Panc1 (cell line): ENCODE measurements at regions not wholly inside any gene's neighbourhood (a gene's known extent, or its start where the extent isn't known, plus 50 kb on each side); places are given as distances from the start of the nearest gene placed in this dataset.

Experiments
- POLR2AphosphoS5 ChIP-seq: IDR thresholded peaks from 2 replicates; pipeline ENCODE4 v1.6.1; 2012; ENCODE audit warnings: mild to moderate bottlenecking, low read depth, low read length, moderate library complexity
- SIN3A ChIP-seq: IDR thresholded peaks from 2 replicates; pipeline ENCODE4 v1.6.1; 2012; ENCODE audit warnings: low read depth, mild to moderate bottlenecking, low read length, moderate library complexity, borderline replicate concordance; ENCODE audit not compliant: insufficient read depth
- TCF7L2 ChIP-seq: IDR thresholded peaks from 2 replicates; pipeline ENCODE4 v1.6.1; 2011; ENCODE audit warnings: mild to moderate bottlenecking, low read depth, low read length, inconsistent platforms
- TF ChIP-seq, protein P1 (sequence below): fragments of 450-650 bp; IDR thresholded peaks from 2 replicates; pipeline ENCODE4 v1.5.1; 2017; ENCODE audit warnings: mild to moderate bottlenecking
- TF ChIP-seq, protein P2 (sequence below), 2 experiments: IDR thresholded peaks; 2 replicates each; pipeline ENCODE4 v1.6.1; 2011 to 2012; ENCODE audit warnings: low read depth in 2 of 2, control low read depth in 1 of 2, low read length in 1 of 2, mild to moderate bottlenecking in 1 of 2, moderate library complexity in 1 of 2; ENCODE audit not compliant: insufficient read depth in 1 of 2

DNA sequence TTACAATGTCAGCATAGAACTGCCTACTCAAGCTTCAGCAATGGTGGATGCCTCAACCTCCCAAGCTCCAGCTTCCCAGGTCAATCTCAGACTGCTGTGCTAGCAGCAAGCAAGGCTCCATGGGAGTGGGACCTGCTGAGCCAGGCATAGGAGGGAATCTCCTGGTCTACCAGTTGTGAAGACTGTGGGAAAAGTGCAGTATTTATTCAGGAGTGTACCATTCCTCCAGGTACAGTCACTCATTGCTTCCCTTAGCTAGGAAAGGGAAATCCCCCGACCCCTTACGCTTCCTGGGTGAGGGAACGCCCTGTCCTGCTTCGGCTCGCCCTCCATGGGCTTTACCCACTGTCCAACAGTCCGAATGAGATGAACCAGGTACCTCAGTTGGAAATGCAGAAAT is 130.3 kb downstream of the ADCYAP1 start:
- TF ChIP-seq, protein P1, sequence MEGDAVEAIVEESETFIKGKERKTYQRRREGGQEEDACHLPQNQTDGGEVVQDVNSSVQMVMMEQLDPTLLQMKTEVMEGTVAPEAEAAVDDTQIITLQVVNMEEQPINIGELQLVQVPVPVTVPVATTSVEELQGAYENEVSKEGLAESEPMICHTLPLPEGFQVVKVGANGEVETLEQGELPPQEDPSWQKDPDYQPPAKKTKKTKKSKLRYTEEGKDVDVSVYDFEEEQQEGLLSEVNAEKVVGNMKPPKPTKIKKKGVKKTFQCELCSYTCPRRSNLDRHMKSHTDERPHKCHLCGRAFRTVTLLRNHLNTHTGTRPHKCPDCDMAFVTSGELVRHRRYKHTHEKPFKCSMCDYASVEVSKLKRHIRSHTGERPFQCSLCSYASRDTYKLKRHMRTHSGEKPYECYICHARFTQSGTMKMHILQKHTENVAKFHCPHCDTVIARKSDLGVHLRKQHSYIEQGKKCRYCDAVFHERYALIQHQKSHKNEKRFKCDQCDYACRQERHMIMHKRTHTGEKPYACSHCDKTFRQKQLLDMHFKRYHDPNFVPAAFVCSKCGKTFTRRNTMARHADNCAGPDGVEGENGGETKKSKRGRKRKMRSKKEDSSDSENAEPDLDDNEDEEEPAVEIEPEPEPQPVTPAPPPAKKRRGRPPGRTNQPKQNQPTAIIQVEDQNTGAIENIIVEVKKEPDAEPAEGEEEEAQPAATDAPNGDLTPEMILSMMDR: no peak
- TF ChIP-seq POLR2AphosphoS5 (no peak), SIN3A (no peak), TCF7L2 (no peak)
- TF ChIP-seq, protein P2, sequence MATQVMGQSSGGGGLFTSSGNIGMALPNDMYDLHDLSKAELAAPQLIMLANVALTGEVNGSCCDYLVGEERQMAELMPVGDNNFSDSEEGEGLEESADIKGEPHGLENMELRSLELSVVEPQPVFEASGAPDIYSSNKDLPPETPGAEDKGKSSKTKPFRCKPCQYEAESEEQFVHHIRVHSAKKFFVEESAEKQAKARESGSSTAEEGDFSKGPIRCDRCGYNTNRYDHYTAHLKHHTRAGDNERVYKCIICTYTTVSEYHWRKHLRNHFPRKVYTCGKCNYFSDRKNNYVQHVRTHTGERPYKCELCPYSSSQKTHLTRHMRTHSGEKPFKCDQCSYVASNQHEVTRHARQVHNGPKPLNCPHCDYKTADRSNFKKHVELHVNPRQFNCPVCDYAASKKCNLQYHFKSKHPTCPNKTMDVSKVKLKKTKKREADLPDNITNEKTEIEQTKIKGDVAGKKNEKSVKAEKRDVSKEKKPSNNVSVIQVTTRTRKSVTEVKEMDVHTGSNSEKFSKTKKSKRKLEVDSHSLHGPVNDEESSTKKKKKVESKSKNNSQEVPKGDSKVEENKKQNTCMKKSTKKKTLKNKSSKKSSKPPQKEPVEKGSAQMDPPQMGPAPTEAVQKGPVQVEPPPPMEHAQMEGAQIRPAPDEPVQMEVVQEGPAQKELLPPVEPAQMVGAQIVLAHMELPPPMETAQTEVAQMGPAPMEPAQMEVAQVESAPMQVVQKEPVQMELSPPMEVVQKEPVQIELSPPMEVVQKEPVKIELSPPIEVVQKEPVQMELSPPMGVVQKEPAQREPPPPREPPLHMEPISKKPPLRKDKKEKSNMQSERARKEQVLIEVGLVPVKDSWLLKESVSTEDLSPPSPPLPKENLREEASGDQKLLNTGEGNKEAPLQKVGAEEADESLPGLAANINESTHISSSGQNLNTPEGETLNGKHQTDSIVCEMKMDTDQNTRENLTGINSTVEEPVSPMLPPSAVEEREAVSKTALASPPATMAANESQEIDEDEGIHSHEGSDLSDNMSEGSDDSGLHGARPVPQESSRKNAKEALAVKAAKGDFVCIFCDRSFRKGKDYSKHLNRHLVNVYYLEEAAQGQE (IDR thresholded peaks at IDR 0.05; ENCODE audit: insufficient read depth in 1 of 2, low read depth in 2 of 2, low read length in 1 of 2): no peak
